ENCODE measurements at regions not wholly inside any gene's neighbourhood (a gene's known extent, or its start where the extent isn't known, plus 50 kb on each side); places are given as distances from the start of the nearest gene placed in this dataset.
A peak's percentile ranks its signal among the peaks of the same experiment; 100 is the strongest.

- Histone ChIP-seq H4K5ac (ENCODE audit: insufficient read length, low read depth, low read length) (no peak overlapping the region), H2BK5ac (ENCODE audit: low read depth, low read length) (no peak overlapping the region), H4K20me1 (replicated peaks in 1 of 2; ENCODE audit: control insufficient read depth in 1 of 2, insufficient read depth in 2 of 2, low read length in 2 of 2) (no peaks in the 10 kb centered on the region), H3K23ac (ENCODE audit: insufficient read length) (no peak overlapping the region), H3K27ac (ENCODE audit: low read depth, low read length) (no peak overlapping the region), H3K56ac (replicated peaks; ENCODE audit: insufficient read length, low read depth, low read length) (no peak overlapping the region), H3K18ac (ENCODE audit: extremely low read depth, low read length) (no peak overlapping the region), H3K79me1 (ENCODE audit: low read depth, low read length) (no peaks in the 10 kb centered on the region), H3K9me3 (ENCODE audit: insufficient read depth in 2 of 2, low read depth in 1 of 2, low read length in 1 of 2) (no peaks in the 10 kb centered on the region; a peak in 1 of 4 replicates), H3K4me3 (ENCODE audit: extremely low read depth in 1 of 4, insufficient read depth in 2 of 4, low read depth in 3 of 4, low read length in 4 of 4) (no peak overlapping the region), H2BK12ac (ENCODE audit: low read depth, low read length) (no peak overlapping the region), H4K91ac (replicated peaks; ENCODE audit: insufficient read length, low read length) (no peak overlapping the region), H3K14ac (ENCODE audit: insufficient read length) (no peak overlapping the region), H4K8ac (ENCODE audit: extremely low read depth, insufficient read depth, low read length) (no peak overlapping the region), H2AK5ac (ENCODE audit: low read depth, low read length) (no peak overlapping the region), H3K27me3 (replicated peaks in 1 of 4; ENCODE audit: control insufficient read depth in 3 of 4, extremely low read depth in 1 of 4, insufficient read depth in 3 of 4, low read length in 3 of 4) (no peaks in the 10 kb centered on the region), H3K4me2 (ENCODE audit: insufficient read depth in 1 of 2, low read depth in 2 of 2, low read length in 2 of 2) (no peak overlapping the region), H3K4me1 (replicated peaks in 1 of 4; ENCODE audit: control insufficient read depth in 3 of 4, insufficient read depth in 4 of 4, low read length in 3 of 4) (no peaks in the 10 kb centered on the region), H2BK120ac (replicated peaks; ENCODE audit: low read depth, low read length) (no peak overlapping the region), H3K79me2 (ENCODE audit: control insufficient read depth in 1 of 2, insufficient read depth in 2 of 2, low read length in 2 of 2) (no peaks in the 10 kb centered on the region), H2BK20ac (ENCODE audit: low read length) (no peak overlapping the region), H3K23me2 (ENCODE audit: low read depth, low read length) (no peaks in the 10 kb centered on the region), H2BK15ac (ENCODE audit: low read length) (no peak overlapping the region), H3K4ac (replicated peaks; ENCODE audit: insufficient read length, low read depth, low read length) (no peak overlapping the region), H3K36me3 (ENCODE audit: control insufficient read depth in 2 of 4, insufficient read depth in 4 of 4, low read length in 3 of 4) (no peaks in the 10 kb centered on the region), H3K9ac (replicated peaks in 1 of 4; ENCODE audit: extremely low read depth in 1 of 4, low read depth in 3 of 4, low read length in 3 of 4) (no peak overlapping the region), H2AFZ (ENCODE audit: low read length) (0 out of 2 replicates have a peak overlapping the region, but pooled peaks have one; percentile 22)
- 73% methylated on average over 4 of the region's 4 CpGs; no CpG with 5 or more reads in 1 of the 2 experiments for WGBS, 2 experiments (ENCODE audit: extremely low coverage in 1 of 2, insufficient coverage in 1 of 2, insufficient read length in 1 of 2, insufficient replicate concordance in 2 of 2, low coverage in 1 of 2, low lambda C conversion rate in 2 of 2, missing lambda C conversion rate in 1 of 2)
- ChIA-PET CTCF (ENCODE audit: partially characterized antibody) (interaction anchor here (0.6 to 1.7 kb wide), 15 partner anchors 8 to 902 kb away, joined by 3 to 8 read pairs (median 3); no protein-coding TSS in a partner anchor), POLR2A (ENCODE audit: partially characterized antibody) (no interaction called here)
- DNase-seq (ENCODE audit: low read depth in 1 of 2, low spot score in 2 of 2) (no peak), FAIRE-seq (no peak)
- TF ChIP-seq SUZ12 (IDR thresholded peaks at IDR 0.05; ENCODE audit: low read length) = no peak
- TF ChIP-seq CTCF (IDR thresholded peaks at IDR 0.05; ENCODE audit: control extremely low read depth in 1 of 3, insufficient read depth in 1 of 3, low read depth in 1 of 3, low read length in 3 of 3) = peak; percentile 47 to 63 (median 48)
- no peak for TF ChIP-seq POU5F1 (IDR thresholded peaks at IDR 0.05; ENCODE audit: low read depth, low read length)
- TF ChIP-seq ASH2L (IDR thresholded peaks at IDR 0.05; ENCODE audit: low read length) = no peak
- no peak for TF ChIP-seq EZH2 (IDR thresholded peaks at IDR 0.05; ENCODE audit: low read depth, low read length, severe bottlenecking)
- TF ChIP-seq RAD21 (IDR thresholded peaks at IDR 0.05 in 1 of 2, conservative IDR thresholded peaks at IDR 0.05 in 1 of 2; ENCODE audit: low read depth in 2 of 2, low read length in 2 of 2) = peak; percentile 57 to 73
- TF ChIP-seq YY1 (IDR thresholded peaks at IDR 0.05; ENCODE audit: low read depth, low read length) = 0 out of 2 replicates have a peak, but pooled peaks have one; percentile 45
- TF ChIP-seq, protein P1, sequence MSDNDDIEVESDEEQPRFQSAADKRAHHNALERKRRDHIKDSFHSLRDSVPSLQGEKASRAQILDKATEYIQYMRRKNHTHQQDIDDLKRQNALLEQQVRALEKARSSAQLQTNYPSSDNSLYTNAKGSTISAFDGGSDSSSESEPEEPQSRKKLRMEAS (IDR thresholded peaks at IDR 0.05) = peak; percentile 45; the same call in 1 of the 2 replicates
Measured at GRCh38 chr3:177483182-177483967, 286.1 kb upstream of the TBL1XR1 start.
